K562 (cell line): ENCODE measurements at regions not wholly inside any gene's neighbourhood (a gene's known extent, or its start where the extent isn't known, plus 50 kb on each side); places are given as distances from the start of the nearest gene placed in this dataset.

Source experiments
- CHD4 ChIP-seq: fragments of 200-600 bp; sonication (generic); IDR thresholded peaks from 3 replicates; pipeline ENCODE4 v1.6.1; 2012; ENCODE audit warnings: low read depth, mild to moderate bottlenecking, mixed read lengths, low read length, inconsistent platforms; ENCODE audit not compliant: insufficient read depth, insufficient replicate concordance, poor library complexity, severe bottlenecking
- SRF ChIP-seq, 2 experiments: fragments of 250-450, 450-650 bp in 1 of 2; sonication (Bioruptor Pico) in 1 of 2; sonication (generic) in 1 of 2; formaldehyde crosslinking; IDR thresholded peaks; 2 replicates each; pipeline versions ENCODE4 v1.5.0 to v1.5.1; 2020 to 2022; ENCODE audit warnings: mild to moderate bottlenecking in 1 of 2, missing genetic modification reagents in 1 of 2
- TEAD2 ChIP-seq: fragments of 450-650 bp; IDR thresholded peaks from 2 replicates; pipeline ENCODE4 v1.6.1; 2016; ENCODE audit warnings: missing genetic modification characterization, control low read depth, missing compliant biosample characterization
- ZFX ChIP-seq: sonication (generic); formaldehyde crosslinking; IDR thresholded peaks from 2 replicates; pipeline ENCODE4 v1.8.0; 2022; ENCODE audit warnings: mild to moderate bottlenecking, missing genetic modification reagents, moderate library complexity
- ZNF121 ChIP-seq: sonication (generic); formaldehyde crosslinking; conservative IDR thresholded peaks from 2 replicates; pipeline ENCODE4 v1.8.0; 2022; ENCODE audit warnings: missing genetic modification reagents
- ZNF644 ChIP-seq: fragments of 200-800 bp; sonication (Bioruptor generic); IDR thresholded peaks from 2 replicates; pipeline ENCODE4 v1.6.1; 2016; ENCODE audit warnings: low read depth, missing genetic modification characterization, missing compliant biosample characterization
- TF ChIP-seq, protein P1 (sequence below), 2 experiments: fragments of 450-650 bp in 1 of 2; sonication (generic) in 1 of 2; formaldehyde crosslinking in 1 of 2; IDR thresholded peaks in 1 of 2; conservative IDR thresholded peaks in 1 of 2; 2 replicates each; pipeline versions ENCODE4 v1.6.1 to v1.8.1; 2016 to 2023; ENCODE audit warnings: mild to moderate bottlenecking in 2 of 2, moderate library complexity in 2 of 2, inconsistent platforms in 1 of 2, missing genetic modification reagents in 1 of 2
- TF ChIP-seq, protein P2 (sequence below), 2 experiments: fragments of 450-650 bp; IDR thresholded peaks; 2 replicates each; pipeline ENCODE4 v1.6.1; 2016; ENCODE audit warnings: mild to moderate bottlenecking in 2 of 2, borderline replicate concordance in 1 of 2, low read depth in 1 of 2, moderate library complexity in 1 of 2
- TF ChIP-seq, protein P3 (sequence below), 3 experiments: IDR thresholded peaks in 2 of 3; conservative IDR thresholded peaks in 1 of 3; 2 replicates each; pipeline ENCODE4 v1.5.1; 2011 to 2012; ENCODE audit warnings: low read length in 3 of 3, mild to moderate bottlenecking in 3 of 3, control low read depth in 2 of 3, improper control_type of control experiment in 1 of 3, inconsistent platforms in 1 of 3, low read depth in 1 of 3, mixed read lengths in 1 of 3, moderate library complexity in 1 of 3; ENCODE audit not compliant: insufficient read depth in 2 of 3

DNA sequence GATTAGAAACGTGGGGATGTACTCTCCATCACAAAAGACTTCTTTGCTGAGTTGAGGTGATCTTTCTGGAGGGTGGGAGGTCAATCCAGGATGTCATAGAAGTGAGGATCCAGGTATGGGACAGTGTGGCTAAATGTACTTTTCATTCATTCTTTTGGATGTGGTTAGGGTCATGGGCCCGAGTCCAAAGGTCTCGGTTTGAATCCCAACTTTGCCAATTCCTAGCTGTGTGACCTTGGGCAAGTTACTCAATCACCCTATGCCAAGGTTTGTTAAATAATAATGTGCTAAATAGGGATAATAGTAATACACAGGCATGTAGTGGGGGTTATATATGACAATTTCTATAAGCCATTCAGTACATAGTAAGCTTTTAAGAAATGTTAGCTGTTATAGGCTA is 91.4 kb downstream of the SAMD9 start:
- TF ChIP-seq ZNF644 (tag) (no peak), TEAD2 (tag) (no peak), CHD4 (no peak), ZNF121 (CRISPR knock-in tag) (no peak), ZFX (CRISPR knock-in tag) (no peak), SRF (CRISPR knock-in tag; IDR thresholded peaks at IDR 0.05) (no peak)
- TF ChIP-seq, protein P1, sequence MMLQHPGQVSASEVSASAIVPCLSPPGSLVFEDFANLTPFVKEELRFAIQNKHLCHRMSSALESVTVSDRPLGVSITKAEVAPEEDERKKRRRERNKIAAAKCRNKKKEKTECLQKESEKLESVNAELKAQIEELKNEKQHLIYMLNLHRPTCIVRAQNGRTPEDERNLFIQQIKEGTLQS (IDR thresholded peaks at IDR 0.05): no peak
- TF ChIP-seq, protein P1 (CRISPR knock-in tag; conservative IDR thresholded peaks at IDR 0.05): no peak
- TF ChIP-seq, protein P2, sequence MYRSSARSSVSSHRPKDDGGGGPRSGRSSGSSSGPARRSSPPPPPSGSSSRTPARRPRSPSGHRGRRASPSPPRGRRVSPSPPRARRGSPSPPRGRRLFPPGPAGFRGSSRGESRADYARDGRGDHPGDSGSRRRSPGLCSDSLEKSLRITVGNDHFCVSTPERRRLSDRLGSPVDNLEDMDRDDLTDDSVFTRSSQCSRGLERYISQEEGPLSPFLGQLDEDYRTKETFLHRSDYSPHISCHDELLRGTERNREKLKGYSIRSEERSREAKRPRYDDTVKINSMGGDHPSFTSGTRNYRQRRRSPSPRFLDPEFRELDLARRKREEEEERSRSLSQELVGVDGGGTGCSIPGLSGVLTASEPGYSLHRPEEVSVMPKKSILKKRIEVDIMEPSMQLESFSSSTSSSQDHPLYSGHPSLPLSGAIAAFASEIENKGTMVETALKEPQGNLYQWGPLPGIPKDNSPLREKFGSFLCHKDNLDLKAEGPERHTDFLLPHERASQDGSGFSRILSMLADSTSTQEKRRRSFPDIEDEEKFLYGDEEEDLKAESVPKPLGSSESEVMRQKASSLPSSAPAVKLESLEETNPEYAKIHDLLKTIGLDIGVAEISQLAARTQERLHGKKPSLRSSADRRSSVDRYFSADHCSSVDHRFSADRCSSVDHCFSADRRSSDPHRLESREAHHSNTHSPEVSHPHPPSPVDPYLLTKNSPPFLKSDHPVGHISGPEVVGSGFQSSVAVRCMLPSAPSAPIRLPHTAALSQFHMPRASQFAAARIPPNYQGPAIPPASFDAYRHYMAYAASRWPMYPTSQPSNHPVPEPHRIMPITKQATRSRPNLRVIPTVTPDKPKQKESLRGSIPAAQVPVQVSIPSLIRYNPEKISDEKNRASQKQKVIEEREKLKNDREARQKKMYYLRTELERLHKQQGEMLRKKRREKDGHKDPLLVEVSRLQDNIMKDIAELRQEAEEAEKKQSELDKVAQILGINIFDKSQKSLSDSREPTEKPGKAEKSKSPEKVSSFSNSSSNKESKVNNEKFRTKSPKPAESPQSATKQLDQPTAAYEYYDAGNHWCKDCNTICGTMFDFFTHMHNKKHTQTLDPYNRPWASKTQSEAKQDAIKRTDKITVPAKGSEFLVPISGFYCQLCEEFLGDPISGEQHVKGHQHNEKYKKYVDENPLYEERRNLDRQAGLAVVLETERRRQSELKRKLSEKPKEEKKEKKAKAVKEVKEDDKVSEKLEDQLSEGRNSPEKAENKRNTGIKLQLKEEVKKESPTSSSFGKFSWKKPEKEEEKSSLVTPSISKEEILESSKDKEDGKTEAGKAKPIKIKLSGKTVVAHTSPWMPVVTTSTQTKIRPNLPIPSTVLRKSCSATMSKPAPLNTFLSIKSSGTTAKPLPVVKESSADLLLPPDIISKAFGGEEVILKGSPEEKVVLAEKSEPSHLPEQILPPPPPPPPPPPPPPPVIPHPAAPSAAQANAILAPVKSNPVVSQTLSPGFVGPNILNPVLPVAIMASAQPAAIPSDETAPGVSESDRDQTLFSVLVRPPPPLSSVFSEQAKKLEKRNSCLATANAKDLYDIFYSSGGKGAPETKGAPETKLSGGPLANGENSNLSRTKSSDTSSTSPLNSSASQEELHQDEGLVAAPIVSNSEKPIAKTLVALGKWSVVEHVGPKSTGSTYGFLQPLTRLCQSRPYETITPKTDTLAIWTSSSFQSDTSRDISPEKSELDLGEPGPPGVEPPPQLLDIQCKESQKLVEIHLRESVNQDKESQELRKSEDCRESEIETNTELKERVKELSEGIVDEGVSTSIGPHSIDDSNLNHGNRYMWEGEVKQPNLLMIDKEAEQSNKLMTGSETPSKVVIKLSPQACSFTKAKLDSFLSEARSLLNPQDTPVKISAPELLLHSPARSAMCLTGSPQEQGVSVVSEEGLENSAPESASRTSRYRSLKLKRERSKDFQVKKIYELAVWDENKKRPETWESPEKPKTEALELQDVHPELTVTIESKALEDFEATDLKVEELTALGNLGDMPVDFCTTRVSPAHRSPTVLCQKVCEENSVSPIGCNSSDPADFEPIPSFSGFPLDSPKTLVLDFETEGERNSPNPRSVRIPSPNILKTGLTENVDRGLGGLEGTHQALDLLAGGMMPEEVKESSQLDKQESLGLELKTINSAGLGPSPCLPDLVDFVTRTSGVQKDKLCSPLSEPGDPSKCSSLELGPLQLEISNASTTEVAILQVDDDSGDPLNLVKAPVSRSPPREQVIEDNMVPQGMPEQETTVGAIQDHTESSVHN (IDR thresholded peaks at IDR 0.05; ENCODE audit: borderline replicate concordance in 1 of 2, low read depth in 1 of 2): no peak
- TF ChIP-seq, protein P3, sequence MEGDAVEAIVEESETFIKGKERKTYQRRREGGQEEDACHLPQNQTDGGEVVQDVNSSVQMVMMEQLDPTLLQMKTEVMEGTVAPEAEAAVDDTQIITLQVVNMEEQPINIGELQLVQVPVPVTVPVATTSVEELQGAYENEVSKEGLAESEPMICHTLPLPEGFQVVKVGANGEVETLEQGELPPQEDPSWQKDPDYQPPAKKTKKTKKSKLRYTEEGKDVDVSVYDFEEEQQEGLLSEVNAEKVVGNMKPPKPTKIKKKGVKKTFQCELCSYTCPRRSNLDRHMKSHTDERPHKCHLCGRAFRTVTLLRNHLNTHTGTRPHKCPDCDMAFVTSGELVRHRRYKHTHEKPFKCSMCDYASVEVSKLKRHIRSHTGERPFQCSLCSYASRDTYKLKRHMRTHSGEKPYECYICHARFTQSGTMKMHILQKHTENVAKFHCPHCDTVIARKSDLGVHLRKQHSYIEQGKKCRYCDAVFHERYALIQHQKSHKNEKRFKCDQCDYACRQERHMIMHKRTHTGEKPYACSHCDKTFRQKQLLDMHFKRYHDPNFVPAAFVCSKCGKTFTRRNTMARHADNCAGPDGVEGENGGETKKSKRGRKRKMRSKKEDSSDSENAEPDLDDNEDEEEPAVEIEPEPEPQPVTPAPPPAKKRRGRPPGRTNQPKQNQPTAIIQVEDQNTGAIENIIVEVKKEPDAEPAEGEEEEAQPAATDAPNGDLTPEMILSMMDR (IDR thresholded peaks at IDR 0.05 in 2 of 3, conservative IDR thresholded peaks at IDR 0.05 in 1 of 3; ENCODE audit: insufficient read depth in 2 of 3, low read depth in 1 of 3, low read length in 3 of 3): no peak
